NT2/D1 (cell line): ENCODE measurements at regions not wholly inside any gene's neighbourhood (a gene's known extent, or its start where the extent isn't known, plus 50 kb on each side); places are given as distances from the start of the nearest gene placed in this dataset.

Experiments
- DNase-seq: peaks from one replicate; pipeline ENCODE4 v3.0.0-alpha.2; 2011; ENCODE audit warnings: low read depth, low spot score
- H3K27me3 ChIP-seq: 2 replicates; pipeline ENCODE4 v1.6.0; 2011; ENCODE audit warnings: mild to moderate bottlenecking; ENCODE audit not compliant: insufficient read length, insufficient read depth
- H3K36me3 ChIP-seq: 2 replicates; pipeline ENCODE4 v1.6.1; 2011; ENCODE audit warnings: mild to moderate bottlenecking, low read length, mixed read lengths; ENCODE audit not compliant: insufficient read depth, insufficient read length
- H3K4me1 ChIP-seq: 2 replicates; pipeline ENCODE4 v1.5.1; 2011; ENCODE audit not compliant: insufficient read depth, insufficient read length
- H3K4me3 ChIP-seq: 2 replicates; pipeline ENCODE4 v1.5.1; 2011; ENCODE audit warnings: low read depth; ENCODE audit not compliant: insufficient read length
- H3K9ac ChIP-seq: 2 replicates; pipeline ENCODE4 v1.6.0; 2011; ENCODE audit warnings: low read depth; ENCODE audit not compliant: insufficient read length
- H3K9me3 ChIP-seq: 2 replicates; pipeline ENCODE4 v1.5.1; 2011; ENCODE audit warnings: mild to moderate bottlenecking, low read length; ENCODE audit not compliant: insufficient read depth
- SUZ12 ChIP-seq: IDR thresholded peaks from 2 replicates; pipeline ENCODE4 v1.6.1; 2011; ENCODE audit not compliant: insufficient read length, insufficient read depth; ENCODE audit errors: extremely low read depth
- YY1 ChIP-seq: IDR thresholded peaks from 2 replicates; pipeline ENCODE4 v1.6.1; 2011; ENCODE audit not compliant: insufficient read length, insufficient read depth
- ZNF274 ChIP-seq: IDR thresholded peaks from 2 replicates; pipeline ENCODE4 v1.6.1; 2011; ENCODE audit warnings: mild to moderate bottlenecking, low read depth, low read length

- no peak for DNase-seq
- no peaks in the 10 kb centered on the region for H3K9me3 ChIP-seq
- TF ChIP-seq YY1 (no peak), ZNF274 (no peak), SUZ12 (no peak)
- peaks cover 4% of the 10 kb centered on the region for H3K27me3 ChIP-seq
- no peak overlapping the region for H3K9ac ChIP-seq
- H3K36me3 ChIP-seq: no peaks in the 10 kb centered on the region
- H3K4me3 ChIP-seq: no peak overlapping the region
- H3K4me1 ChIP-seq: peaks cover 4% of the 10 kb centered on the region
Measured at GRCh38 chr12:113643177-113643974, 171.7 kb upstream of the LHX5 start.

DNA sequence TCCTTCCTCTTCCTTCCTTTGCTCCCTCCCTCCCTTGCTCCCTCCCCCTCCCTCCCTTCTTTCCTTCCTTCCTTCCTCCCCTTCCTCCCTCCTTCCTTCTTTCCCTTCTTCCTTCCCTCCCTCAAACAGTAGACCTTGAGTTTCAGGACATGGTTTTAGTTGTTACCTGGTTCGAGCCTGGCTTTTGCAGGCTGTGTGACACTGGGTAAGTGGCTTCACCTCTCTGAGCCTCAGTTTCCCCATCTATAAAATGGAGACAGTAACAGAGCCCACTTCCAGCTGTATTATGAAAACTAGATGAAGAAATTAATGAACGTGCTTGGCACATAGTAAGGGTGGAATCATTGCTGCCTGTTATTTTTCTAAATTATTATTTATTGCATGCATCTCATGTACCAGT, 171.0 kb upstream of the LHX5 start:
- H3K36me3 ChIP-seq: no peaks in the 10 kb centered on the region
- H3K4me1 ChIP-seq: peaks cover 4% of the 10 kb centered on the region
- H3K4me3 ChIP-seq: no peak overlapping the region
- TF ChIP-seq SUZ12: no peak
- no peak for TF ChIP-seq YY1
- no peak for DNase-seq
- no peaks in the 10 kb centered on the region for H3K9me3 ChIP-seq
- H3K9ac ChIP-seq: no peak overlapping the region
- peaks cover 4% of the 10 kb centered on the region for H3K27me3 ChIP-seq

- Histone ChIP-seq H3K27me3 (peaks cover 4% of the 10 kb centered on the region), H3K9me3 (no peaks in the 10 kb centered on the region), H3K4me3 (no peak overlapping the region), H3K4me1 (peaks cover 4% of the 10 kb centered on the region), H3K9ac (no peak overlapping the region), H3K36me3 (no peaks in the 10 kb centered on the region)
- TF ChIP-seq SUZ12 (no peak), YY1 (no peak)
- no peak for DNase-seq
Measured at GRCh38 chr12:113642216-113642615, 170.5 kb upstream of the LHX5 start.

DNA sequence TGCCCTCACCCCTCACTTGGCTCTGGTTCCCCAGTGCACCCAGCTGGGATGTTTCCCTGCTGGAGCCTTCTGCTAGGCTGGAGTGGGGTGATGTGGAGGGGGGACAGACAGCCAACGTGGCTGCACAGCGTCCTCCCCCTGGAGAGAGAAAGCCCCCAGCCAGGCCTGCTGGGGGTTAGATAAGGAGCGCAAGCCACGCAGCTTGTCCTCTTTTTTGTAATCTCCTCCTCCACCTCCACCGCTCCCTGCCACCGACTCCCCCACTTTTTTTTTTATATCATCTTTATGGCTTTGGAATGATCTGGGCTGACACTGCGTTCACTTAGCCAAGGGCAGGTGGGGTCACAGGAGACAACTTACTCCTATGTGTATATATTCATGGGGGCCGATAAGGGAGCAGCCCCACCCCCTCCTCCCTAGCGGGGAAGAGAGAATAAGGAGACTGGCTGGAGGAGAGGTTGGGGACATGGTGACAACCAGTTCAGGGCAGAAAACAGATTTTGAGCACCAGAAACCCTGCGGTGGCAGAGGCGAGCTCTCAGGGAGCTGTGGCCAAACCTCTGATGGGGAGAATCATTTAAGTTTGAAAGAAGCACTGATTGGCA, 169.9 kb upstream of the LHX5 start:
- Histone ChIP-seq H3K36me3 (no peaks in the 10 kb centered on the region), H3K9me3 (no peaks in the 10 kb centered on the region), H3K9ac (peak overlapping the region; percentile 27), H3K4me1 (peaks cover 4% of the 10 kb centered on the region), H3K4me3 (no peak overlapping the region), H3K27me3 (peaks cover 4% of the 10 kb centered on the region)
- TF ChIP-seq ZNF274 (no peak), SUZ12 (no peak), YY1 (no peak)
- no peak for DNase-seq

- no peaks in the 10 kb centered on the region for H3K36me3 ChIP-seq
- no peak for DNase-seq
- TF ChIP-seq ZNF274: no peak
- TF ChIP-seq SUZ12: no peak
- TF ChIP-seq YY1: no peak
Measured at GRCh38 chr12:113640837-113641236, 169.2 kb upstream of the LHX5 start.

DNA sequence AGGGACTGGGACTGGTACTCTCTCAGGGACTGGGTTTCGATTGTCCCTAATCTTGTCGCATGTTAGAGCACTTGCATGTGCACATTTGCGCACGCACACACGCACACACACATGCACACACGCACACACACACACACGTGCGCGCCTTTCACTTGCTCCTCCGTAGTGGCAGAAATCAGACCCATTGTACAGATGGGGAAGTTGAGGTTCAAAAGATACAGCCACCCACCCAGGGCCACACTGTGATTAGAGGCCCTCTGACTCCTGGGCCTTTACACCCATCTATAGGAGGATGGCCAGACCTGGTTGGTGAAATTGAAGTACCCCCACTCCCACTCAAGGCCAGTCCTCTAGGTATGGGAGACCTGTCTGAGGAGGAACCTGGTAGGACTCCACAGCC, 167.8 kb upstream of the LHX5 start:
- H3K27me3 ChIP-seq: peaks cover 4% of the 10 kb centered on the region
- no peak overlapping the region for H3K4me3 ChIP-seq
- H3K9ac ChIP-seq: no peak overlapping the region
- no peaks in the 10 kb centered on the region for H3K9me3 ChIP-seq
- no peak for DNase-seq
- peaks cover 4% of the 10 kb centered on the region for H3K4me1 ChIP-seq
- TF ChIP-seq SUZ12 (no peak), YY1 (no peak), ZNF274 (no peak)
- no peaks in the 10 kb centered on the region for H3K36me3 ChIP-seq

More at GRCh38 chr12:113640837-113641236, 169.2 kb upstream of the LHX5 start:
- no peaks in the 10 kb centered on the region for H3K9me3 ChIP-seq
- no peak overlapping the region for H3K4me3 ChIP-seq
- H3K9ac ChIP-seq: no peak overlapping the region
- H3K27me3 ChIP-seq: peaks cover 4% of the 10 kb centered on the region
- H3K4me1 ChIP-seq: peaks cover 4% of the 10 kb centered on the region

- DNase-seq: no peak
- Histone ChIP-seq H3K4me3 (no peak overlapping the region), H3K36me3 (no peaks in the 10 kb centered on the region), H3K27me3 (peaks cover 4% of the 10 kb centered on the region), H3K9me3 (no peaks in the 10 kb centered on the region), H3K4me1 (peaks cover 4% of the 10 kb centered on the region), H3K9ac (peak overlapping the region; percentile 68)
- TF ChIP-seq SUZ12 (no peak), ZNF274 (no peak), YY1 (no peak)
Measured at GRCh38 chr12:113638460-113638775, 166.7 kb upstream of the LHX5 start.
